ENCODE measurements at regions not wholly inside any gene's neighbourhood (a gene's known extent, or its start where the extent isn't known, plus 50 kb on each side); places are given as distances from the start of the nearest gene placed in this dataset.

GRCh38 chr15:47983533-47983932 is 137.3 kb upstream of the SLC24A5 start:
- no peak for DNase-seq
- intact Hi-C loops (cut with DNase I): loop anchor here (10.0 kb wide), 1 partner anchor 509 kb away; no protein-coding TSS in a partner anchor
- ATAC-seq (ENCODE audit: poor library complexity): no peak

GRCh38 chr15:47985568-47985967 is 135.2 kb upstream of the SLC24A5 start:
- intact Hi-C loops (cut with DNase I): loop anchor here (5.0 to 10.0 kb wide), 2 partner anchors 511 to 788 kb away; no protein-coding TSS in a partner anchor
- no peak for DNase-seq
- ATAC-seq (ENCODE audit: poor library complexity): no peak

GRCh38 chr15:47987461-47987860 is 133.3 kb upstream of the SLC24A5 start:
- ATAC-seq (ENCODE audit: poor library complexity): no peak
- intact Hi-C loops (cut with DNase I): loop anchor here (5.0 to 10.0 kb wide), 2 partner anchors 513 to 790 kb away; no protein-coding TSS in a partner anchor
- DNase-seq: no peak

GRCh38 chr15:47987908-47988532 is 132.8 kb upstream of the SLC24A5 start:
- intact Hi-C loops (cut with DNase I): loop anchor here (2.0 to 10.0 kb wide), 3 partner anchors 279 to 791 kb away; no protein-coding TSS in a partner anchor
- DNase-seq (no peak), ATAC-seq (ENCODE audit: poor library complexity) (peak; percentile 95)

GRCh38 chr15:47988564-47988963 is 132.2 kb upstream of the SLC24A5 start:
- no peak for DNase-seq
- intact Hi-C loops (cut with DNase I): loop anchor here (2.0 to 10.0 kb wide), 3 partner anchors 280 to 791 kb away; no protein-coding TSS in a partner anchor
- no peak for ATAC-seq (ENCODE audit: poor library complexity)

- DNase-seq (no peak), ATAC-seq (ENCODE audit: poor library complexity) (no peak)
- intact Hi-C loops (cut with DNase I): no loop called here
These were observed 130.0 kb upstream of the SLC24A5 start for GRCh38 chr15:47990821-47991220.

GRCh38 chr15:47991357-47991756 is 129.4 kb upstream of the SLC24A5 start:
- ATAC-seq (ENCODE audit: poor library complexity) (no peak), DNase-seq (no peak)
- intact Hi-C loops (cut with DNase I): no loop called here

- intact Hi-C loops (cut with DNase I): no loop called here
- no peak for DNase-seq
- no peak for ATAC-seq (ENCODE audit: poor library complexity)
These were observed 127.7 kb upstream of the SLC24A5 start for GRCh38 chr15:47993051-47993450.

GRCh38 chr15:47997195-47998080 is 123.4 kb upstream of the SLC24A5 start:
- intact Hi-C loops (cut with DNase I): no loop called here
- no peak for DNase-seq
- no peak for ATAC-seq (ENCODE audit: poor library complexity)

GRCh38 chr15:47998619-47999019 is 122.2 kb upstream of the SLC24A5 start:
- intact Hi-C loops (cut with DNase I): no loop called here
- no peak for ATAC-seq (ENCODE audit: poor library complexity)

GRCh38 chr15:48001393-48002039 is 119.3 kb upstream of the SLC24A5 start:
- intact Hi-C loops (cut with DNase I): no loop called here
- ATAC-seq (ENCODE audit: poor library complexity): no peak

More at GRCh38 chr15:47998619-47999019, 122.2 kb upstream of the SLC24A5 start:
- no peak for DNase-seq

GRCh38 chr15:48002767-48003166 is 118.0 kb upstream of the SLC24A5 start:
- intact Hi-C loops (cut with DNase I): no loop called here
- ATAC-seq (ENCODE audit: poor library complexity) (no peak), DNase-seq (no peak)

More at GRCh38 chr15:48001393-48002039, 119.3 kb upstream of the SLC24A5 start:
- DNase-seq: no peak

- ATAC-seq (ENCODE audit: poor library complexity) (no peak), DNase-seq (no peak)
- intact Hi-C loops (cut with DNase I): no loop called here
These were observed 117.3 kb upstream of the SLC24A5 start for GRCh38 chr15:48003441-48003840.

- ATAC-seq (ENCODE audit: poor library complexity) (no peak), DNase-seq (no peak)
- intact Hi-C loops (cut with DNase I): no loop called here
These were observed 115.7 kb upstream of the SLC24A5 start for GRCh38 chr15:48005077-48005476.

- DNase-seq (no peak), ATAC-seq (ENCODE audit: poor library complexity) (no peak)
- intact Hi-C loops (cut with DNase I): no loop called here
These were observed 114.7 kb upstream of the SLC24A5 start for GRCh38 chr15:48006031-48006511.

- ATAC-seq (ENCODE audit: poor library complexity): no peak
- intact Hi-C loops (cut with DNase I): no loop called here
- no peak for DNase-seq
These were observed 110.5 kb upstream of the SLC24A5 start for GRCh38 chr15:48010316-48010715.

GRCh38 chr15:48012191-48012590 is 108.6 kb upstream of the SLC24A5 start:
- DNase-seq (no peak), ATAC-seq (ENCODE audit: poor library complexity) (no peak)
- intact Hi-C loops (cut with DNase I): no loop called here

- ATAC-seq (ENCODE audit: poor library complexity) (no peak), DNase-seq (no peak)
- intact Hi-C loops (cut with DNase I): no loop called here
These were observed 103.9 kb upstream of the SLC24A5 start for GRCh38 chr15:48016865-48017264.

- intact Hi-C loops (cut with DNase I): no loop called here
- no peak for ATAC-seq (ENCODE audit: poor library complexity)
- no peak for DNase-seq
These were observed 103.0 kb upstream of the SLC24A5 start for GRCh38 chr15:48017747-48018146.
